ENCODE measurements at regions not wholly inside any gene's neighbourhood (a gene's known extent, or its start where the extent isn't known, plus 50 kb on each side); places are given as distances from the start of the nearest gene placed in this dataset.

DNA sequence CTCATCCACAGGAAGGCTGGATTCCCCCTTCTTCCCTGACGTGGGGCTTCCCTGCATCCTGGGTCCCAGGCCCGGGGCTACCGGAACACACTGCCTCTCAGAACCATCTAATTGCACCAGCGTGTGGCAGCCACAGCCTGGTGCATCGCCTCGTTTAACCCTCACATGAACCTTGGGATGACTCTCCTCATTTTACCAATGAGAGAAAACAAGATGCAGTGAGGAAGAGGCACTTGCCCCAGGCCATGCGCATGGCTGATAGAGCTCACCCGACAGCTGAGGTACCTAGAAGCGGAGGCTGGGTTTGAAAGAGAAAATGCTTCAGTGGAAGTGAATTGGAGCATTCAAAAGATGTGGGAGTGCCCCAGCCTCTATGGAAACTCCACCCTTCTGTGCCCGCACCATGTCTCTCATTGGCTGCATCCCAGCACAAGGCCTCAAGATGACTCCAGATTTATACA is 162.3 kb downstream of the KATNIP start:
- DNase-seq (ENCODE audit: low read depth in 4 of 4, low spot score in 3 of 4) = no peak

DNA sequence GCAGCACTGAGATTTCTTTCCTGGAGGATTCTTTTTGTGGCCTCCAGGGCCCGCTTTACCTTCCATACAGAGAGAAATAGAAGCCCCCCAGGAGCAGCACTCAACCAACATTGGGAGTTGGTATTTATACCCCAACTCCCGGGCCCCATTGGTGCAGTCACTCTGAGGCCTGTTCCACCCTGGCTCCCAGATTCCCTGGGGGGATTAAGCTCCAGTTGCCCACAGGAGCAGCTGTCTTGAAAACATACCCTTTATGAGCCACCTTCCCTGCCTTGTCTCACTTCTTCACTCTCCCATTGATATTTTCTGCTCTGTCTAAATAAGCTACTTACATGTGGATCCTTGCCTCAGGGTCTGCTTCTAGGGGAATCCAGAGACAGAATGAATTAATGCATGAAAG is 167.8 kb downstream of the KATNIP start:
- DNase-seq (ENCODE audit: low read depth in 4 of 4, low spot score in 3 of 4) = no peak

DNA sequence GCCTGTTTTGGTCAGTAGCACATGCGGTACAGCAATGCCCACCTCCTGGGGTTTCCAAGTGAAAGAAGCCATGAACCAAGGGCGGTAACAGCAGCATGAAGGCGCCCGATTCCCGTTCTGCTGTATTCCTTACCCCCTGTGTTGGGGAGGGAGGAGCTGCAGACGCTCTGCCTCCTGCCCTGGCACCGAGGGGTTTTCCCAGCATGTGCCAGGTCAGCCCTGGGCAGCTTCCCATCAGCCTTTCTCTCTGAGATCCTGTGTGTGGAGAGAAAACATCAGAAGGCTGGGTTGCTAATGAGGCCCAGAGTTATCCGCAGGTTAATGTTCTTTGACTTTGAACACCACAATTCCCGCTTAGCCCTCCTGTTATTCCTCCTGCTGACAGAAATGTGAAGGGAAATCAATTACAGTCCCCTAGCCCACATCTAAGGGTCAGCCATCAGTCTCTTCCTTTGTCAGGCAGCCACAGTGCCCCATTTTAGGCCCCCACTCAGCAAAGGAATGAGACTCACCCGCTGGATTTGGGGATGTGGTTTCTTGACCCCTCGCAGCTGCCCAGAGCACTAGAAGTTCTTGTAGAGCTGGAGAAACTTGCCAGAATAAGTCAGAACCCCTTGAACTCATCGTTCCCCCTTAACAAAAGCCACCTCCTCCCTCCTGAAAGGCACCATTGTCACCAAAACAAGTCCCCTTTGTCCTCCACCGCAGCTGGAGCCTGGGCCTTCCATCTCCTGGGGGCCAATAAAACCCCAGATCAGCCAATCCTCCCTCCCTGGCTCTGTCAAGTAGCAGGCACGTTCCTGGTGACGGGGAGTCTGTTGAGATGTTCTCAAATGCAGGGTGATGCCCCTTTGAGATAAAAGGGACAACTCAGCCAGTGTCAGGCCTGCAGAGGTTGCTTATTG is 168.5 kb downstream of the KATNIP start:
- DNase-seq (ENCODE audit: low read depth in 4 of 4, low spot score in 3 of 4) = no peak

DNA sequence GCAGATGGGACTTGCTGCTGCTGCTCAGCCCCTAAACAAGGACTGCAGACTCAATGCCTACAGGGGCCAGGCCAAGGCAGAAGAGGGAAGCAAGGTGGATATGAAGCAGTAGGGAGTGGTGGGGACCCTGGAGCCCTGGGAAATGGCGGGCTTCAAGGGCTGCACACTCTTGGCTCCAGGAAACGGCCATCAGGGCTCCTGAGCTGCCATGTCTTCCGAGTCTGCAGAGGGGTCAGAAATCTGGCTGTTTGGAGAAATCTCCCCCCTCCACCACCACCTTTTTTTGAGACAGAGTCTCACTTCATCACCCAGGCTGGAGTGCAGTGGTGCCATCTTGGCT is 169.1 kb downstream of the KATNIP start:
- no peak for DNase-seq (ENCODE audit: low read depth in 4 of 4, low spot score in 3 of 4)

DNA sequence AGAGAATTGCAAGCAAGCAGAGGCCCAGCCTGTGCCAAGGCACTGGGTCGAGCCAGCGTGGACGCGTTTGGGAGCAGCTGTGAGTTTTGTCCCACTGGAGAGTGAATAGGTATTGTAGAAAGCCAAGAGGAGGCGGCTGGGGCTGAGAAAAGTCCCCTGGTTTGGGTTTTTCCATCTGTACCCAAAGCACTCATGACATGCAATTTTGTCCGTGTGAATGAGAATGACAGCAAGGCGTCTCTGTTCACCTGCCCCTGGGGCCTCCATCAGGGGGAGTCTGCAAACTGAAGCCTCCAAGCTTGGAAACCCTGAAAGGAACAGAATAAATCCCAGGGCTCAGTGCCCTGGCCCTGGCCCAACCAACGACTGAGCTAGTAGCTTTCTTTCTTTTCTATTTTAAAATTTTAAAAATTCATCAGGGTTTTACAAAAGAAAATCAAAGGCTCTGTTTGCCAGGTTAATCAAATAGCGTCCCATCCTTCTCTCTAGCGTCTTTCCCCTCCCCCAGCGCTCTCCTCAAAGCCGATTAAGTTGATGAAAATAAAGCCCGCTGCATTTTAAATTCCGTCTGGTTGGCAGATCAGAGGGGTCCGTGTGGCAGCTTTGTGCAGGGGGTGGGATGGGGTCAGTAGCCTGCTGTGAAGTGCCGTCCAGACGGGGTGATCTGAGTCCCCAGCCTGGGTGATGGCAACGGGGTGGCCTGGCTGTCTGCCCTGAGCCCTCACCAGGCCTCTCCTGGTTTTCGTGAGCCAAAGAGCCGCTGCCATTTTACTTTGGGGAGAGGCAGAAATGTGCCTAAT is 171.0 kb downstream of the KATNIP start:
- no peak for DNase-seq (ENCODE audit: low read depth in 4 of 4, low spot score in 3 of 4)

DNA sequence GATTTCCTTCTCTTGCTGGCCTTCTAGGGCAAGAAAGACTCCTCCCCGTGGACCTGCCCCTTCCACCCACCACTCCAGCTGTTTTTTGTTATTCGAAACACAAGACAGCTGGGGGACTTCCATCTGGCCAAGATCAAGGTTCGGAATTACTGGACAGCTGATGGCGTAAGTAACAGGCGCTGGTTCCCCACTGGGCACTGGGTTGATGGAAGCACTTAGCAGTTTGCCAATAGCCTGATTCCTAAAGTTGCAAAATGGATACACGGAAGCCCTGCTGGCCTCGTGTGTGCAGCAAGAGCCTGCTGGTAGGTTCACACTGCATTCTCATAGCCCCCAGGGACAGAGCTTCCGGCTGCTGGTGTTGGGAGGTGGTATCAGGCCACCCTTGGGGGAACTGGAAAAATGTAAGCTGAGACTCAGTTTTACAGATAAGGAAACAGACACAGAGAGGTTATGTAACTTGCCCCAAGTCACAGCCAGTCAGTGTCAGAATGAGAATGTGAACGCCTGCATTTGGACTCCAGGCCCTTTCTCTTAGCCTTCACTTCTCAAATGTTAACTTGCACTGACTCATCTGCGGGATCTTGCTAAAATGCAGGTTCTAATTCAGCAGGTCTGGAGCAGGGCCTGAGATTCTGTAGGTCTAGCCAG is 171.7 kb downstream of the KATNIP start:
- DNase-seq (ENCODE audit: low read depth in 4 of 4, low spot score in 3 of 4) = no peak

DNA sequence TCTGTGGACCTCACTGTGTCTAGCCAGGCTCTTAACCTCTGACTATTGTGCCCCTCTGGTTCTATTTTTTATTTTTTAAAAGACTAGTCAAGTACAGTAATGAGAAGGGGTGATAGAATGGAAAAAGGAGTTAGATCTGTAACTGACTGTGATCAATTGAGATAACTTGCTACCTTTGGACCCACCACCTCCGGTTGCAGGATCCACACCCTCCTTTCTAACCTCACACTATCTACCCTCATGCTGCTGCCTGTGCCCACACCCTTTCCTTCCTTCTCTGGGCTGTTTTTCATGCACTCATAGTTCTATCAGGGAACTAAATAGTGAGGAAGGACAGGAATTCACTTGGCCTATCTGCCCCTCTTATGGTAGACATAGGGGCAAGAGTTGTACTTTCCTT is 172.3 kb downstream of the KATNIP start:
- no peak for DNase-seq (ENCODE audit: low read depth in 4 of 4, low spot score in 3 of 4)

DNA sequence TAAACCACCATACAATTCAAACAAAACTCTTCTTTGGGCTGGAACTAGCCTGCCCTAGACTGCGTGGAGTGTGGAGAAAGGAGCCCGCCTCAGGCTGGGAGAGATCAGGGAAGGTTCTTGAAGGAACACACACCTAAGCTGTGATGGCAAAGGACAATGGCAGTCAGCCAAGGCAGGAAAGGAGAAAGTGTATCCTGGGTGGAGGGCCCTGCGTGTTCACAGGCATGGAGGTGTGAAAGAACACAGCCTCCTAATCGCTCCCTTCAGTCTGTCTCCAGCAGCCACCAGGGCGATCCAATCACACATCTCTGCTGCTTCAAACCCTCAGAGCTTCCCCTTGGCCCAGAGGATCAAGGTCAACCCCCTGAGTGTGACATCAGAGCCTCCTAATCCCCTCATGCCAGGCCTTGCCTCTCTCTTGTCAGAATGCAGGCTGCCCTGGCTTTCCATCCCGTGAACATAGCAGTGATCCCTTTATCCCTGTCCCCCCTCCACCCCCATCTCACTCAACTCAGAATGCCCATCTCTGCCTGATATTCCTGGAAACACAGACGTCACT is 173.0 kb downstream of the KATNIP start:
- no peak for DNase-seq (ENCODE audit: low read depth in 4 of 4, low spot score in 3 of 4)

DNA sequence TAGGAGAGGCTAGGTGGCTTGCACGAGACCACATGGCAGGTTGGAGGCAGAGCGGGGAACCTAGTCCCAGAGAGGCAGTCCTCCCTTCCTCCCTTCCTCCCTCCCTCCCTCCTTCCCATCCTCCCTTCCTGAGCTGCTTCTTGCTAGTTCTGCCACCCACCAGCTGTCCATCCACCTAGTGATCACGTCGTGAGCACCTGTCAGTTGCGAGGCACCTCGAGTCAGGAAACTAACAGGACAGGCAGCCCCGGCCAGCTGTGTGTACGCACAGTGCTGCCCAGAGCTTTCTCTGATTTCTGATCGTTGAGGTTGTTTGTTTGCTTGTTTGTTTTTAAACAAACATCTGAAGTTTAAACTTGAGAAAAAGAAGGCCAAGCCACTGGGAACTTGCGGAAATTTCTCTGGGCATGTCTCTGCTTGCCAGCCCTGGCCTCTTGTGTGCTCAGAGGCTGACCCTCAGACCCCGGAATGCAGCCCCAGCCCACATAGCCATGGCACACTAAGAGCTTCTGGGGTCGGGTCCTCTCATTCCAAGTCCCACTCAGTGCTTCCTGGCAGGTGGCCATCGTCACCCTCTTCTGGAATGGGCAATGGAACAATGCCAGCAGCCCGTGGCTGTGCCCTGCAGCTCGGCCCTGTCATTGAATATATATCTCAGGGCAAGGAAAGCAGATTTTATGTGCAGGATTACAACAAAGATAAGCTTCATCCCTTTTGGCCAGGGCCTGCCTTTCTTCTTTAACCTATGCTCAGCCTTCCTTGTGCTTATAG is 174.0 kb downstream of the KATNIP start:
- no peak for DNase-seq (ENCODE audit: low read depth in 4 of 4, low spot score in 3 of 4)

DNA sequence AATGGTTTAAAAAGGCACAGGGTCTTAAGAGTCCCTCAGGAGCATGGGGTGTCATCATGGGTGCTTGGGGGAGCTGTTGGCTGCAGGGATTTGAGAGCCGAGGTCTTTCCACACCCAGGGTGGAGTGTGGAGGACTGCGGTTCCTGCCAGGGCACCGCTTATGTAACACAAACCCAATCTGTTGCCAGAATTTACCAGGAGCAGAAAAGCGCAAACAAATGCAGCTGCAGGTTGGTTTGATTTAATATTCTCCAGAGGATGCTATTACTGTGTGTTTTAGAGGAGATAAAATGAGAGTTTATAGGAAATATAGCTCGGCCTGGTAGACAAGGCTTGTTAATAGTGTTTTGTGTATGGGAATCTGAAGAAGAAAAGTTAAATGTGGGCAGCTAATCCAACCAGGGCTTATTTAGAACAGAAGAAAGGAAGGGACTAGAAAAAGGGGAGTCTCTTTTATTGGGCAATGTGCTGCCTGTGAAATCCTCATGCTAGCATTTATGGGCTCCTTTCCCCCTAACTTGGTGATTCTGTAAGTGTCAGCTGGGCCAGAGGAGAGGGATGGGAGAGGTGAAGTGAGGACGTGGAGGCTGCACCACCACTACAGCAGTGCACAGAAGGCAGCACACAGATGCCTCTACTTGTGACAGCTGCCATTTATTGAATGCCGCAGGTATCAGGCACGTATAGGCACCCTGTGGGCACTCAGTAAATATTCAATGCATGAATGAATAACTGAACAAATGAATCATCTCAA is 174.7 kb downstream of the KATNIP start:
- DNase-seq (ENCODE audit: low read depth in 4 of 4, low spot score in 3 of 4) = no peak

DNA sequence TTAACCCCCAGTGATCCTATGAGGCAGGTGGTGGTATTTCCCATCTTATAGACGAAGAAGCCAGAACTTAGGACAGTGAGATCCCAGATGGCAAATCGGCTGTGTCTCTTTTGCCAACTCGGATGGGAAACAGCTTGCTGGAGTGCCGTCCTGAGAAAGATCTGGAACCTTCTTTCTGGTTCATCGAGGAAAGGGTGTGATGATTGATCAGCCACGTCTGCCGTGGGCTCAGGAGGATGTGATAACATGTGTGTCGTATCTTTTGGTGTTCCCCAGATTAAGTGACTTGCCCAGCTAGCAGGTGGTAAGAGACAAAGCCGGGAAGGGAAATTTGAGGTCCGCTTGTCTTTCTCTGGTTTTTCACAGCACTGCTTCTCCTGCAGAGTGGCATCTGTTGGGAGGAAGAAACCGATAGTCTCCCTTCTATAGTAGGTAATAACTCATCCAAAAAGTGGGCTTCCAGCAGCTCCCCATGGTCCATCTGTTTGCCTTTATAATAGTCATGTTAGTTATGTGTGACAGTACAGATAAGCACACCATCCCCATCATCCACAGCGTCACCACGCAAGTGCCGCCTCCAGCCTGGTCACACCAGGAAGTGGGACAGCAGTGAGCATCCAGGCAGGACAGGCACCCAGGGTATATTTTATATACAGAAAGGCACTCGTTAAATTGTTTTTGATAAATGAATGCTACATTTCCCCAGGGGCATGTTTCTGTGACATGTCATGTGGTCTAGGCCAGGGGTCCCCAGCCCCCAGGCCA is 175.5 kb downstream of the KATNIP start:
- DNase-seq (ENCODE audit: low read depth in 4 of 4, low spot score in 3 of 4) = no peak

DNA sequence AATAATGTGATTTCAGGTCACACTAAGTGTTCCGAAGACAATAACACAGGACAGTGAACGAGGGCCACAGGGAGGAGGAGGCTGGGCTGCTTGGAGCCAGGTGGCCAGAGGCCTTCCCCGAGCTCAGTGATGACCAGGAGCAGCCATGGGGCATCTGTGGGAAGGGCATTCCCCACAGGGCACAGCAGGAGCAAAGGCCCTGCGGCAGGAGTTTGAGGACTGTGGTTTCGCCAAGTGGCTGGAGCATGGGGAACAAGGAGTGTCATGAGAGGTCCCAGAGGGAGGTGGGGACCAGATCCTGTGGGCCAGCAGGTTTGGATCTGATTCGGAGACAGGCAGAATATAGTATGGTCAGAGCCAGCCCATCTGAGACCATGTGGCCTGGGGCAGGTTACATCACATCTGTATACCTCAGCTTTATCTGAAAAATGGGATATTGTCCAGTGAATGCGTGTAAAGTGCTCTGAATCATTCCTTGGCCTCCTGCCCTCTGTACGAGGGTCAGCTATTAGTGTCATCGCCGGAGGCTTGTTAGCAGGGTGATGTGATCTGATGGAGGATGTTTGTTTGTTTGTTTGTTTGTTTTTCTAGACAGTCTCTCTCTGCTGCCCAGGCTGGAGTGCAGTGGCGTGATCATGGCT is 176.8 kb downstream of the KATNIP start:
- DNase-seq (ENCODE audit: low read depth in 4 of 4, low spot score in 3 of 4) = no peak

DNA sequence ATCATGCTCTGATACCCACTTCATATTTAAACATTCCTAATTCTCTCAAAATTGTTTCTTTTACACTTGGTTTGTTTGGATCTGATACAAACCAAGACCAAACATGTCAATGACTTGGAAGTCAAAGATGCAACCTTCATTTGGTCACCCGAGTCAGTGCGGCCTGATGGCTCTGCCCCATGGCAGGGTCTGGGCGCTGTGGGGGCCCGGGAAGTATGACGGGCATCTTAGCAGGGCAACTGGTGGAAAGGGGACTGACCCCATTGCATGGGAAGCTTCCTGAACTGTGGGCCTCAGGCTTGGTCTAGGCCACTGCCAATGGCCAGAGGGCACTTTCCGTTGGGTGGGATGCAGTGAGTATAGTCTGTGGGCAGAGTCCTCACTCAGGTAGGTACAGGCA is 178.0 kb downstream of the KATNIP start:
- DNase-seq (ENCODE audit: low read depth in 4 of 4, low spot score in 3 of 4) = no peak

DNA sequence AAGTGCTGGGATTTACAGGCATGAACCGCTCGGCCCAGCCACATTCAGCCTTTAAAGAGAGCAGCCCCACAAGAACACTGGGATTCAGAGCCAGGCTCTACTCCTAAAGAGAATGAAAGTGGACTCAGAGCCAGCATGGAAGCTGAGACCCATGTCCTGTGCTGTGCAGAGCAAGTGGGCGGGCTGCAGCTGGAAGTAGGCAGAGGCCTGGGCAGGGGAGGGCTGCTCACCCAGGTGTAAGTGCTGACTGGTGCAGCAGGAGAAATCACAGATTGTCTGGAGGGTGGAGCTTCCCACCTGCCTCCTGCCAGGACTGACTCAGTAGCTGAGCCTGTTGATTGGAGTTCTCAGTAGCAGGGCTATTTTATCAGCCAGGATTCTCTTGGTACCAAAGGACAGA is 178.7 kb downstream of the KATNIP start:
- no peak for DNase-seq (ENCODE audit: low read depth in 4 of 4, low spot score in 3 of 4)

DNA sequence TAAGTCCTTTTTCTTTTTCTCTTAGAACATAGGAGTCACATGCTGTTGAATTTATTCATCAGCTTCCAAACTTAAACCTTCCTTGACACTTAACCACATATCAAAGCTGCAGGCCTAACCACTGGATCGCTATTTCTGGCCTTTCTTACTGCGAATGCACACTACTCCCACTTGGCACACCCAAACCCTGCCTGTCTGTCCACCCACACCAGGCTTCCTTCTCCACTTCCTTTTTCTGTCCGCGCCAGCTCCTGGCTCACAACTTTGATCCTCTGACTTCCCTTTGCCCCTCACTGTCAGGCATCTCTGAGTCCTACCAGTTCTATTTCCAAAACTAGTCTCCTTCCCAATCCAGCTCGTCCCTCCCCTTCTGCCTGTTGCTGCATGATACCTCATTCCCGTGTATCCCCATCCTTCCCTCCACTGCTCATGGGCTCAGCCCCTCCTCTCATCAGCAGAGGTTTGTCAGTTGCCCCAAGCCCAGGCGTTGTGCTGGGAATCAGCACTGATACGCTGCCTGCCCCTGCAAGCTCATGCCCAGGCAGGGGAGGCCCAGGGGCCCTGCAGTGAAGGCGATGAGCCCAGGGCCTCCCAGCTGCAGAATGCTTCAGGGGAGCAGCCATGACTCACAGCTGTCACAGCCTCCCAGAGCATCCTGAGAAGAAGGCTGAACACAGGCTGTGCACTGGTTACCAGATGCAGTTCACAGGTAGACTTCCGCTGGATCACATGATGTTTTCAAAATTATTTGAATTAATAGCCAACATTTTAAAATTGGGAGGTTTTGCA is 179.8 kb downstream of the KATNIP start:
- DNase-seq (ENCODE audit: low read depth in 4 of 4, low spot score in 3 of 4) = no peak

DNA sequence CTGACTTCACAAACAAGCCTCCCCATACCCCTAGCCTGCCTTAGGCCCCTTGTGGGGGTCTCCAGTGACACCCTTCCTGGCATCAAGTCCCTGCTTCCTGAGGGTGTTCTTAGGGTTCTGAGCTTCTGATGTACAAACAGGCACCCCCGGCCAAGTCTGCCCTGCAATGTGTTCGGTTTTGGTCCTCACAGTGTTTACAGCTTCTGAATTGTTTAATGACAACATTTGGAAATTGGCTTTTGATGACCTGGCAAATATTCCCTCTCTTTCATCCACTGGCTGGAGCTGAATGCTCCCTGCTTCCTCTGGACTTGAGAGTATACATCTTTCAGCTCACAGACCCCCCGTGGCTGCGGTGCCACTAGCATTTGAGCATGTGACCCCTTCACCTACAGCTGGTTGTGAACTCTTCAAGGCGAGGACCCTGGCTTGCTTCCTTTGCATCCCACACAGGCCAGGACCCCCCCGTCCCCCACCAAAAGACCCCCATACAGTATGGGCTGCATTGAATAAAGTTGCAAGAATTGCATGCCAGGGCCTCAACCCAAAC is 180.8 kb downstream of the KATNIP start:
- no peak for DNase-seq (ENCODE audit: low read depth in 4 of 4, low spot score in 3 of 4)

DNA sequence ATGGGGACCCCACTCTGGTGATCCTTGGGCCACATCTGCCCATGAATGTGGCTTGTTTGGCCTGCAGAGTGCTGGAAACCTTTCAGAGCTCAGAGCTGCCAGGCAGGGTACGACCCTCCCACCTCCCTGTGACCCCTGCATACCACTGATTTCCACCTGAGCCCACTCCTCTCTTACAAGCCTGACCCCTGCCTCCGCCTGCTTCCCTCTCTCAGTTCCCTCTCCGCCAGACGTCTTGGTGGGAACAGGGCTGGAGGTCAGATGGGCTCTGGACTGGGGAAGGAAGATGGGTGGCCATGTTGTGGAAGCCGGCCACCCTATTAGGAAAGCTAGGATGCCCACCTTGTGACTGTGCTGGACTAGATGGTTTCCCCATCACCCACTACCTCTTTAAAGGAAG is 185.1 kb downstream of the KATNIP start:
- DNase-seq (ENCODE audit: low read depth in 4 of 4, low spot score in 3 of 4) = no peak
